Pancreas (tissue), 10 donors: ENCODE measurements at regions not wholly inside any gene's neighbourhood (a gene's known extent, or its start where the extent isn't known, plus 50 kb on each side); places are given as distances from the start of the nearest gene placed in this dataset.

Experiments
- ATAC-seq, 4 donors: fragments of 200-7000 bp; cut with Tn5 transposase; one replicate each; pipeline versions ENCODE4 v1.8.0 to v1.9.1; 2020; ENCODE audit warnings: mild to moderate bottlenecking in 4 of 4, moderate library complexity in 4 of 4
- DNase-seq, 6 donors: peaks; one replicate each; pipeline ENCODE4 v3.0.0-alpha.2; 2020
- FAIRE-seq: peaks from 2 replicates; lab custom pipeline; 2012; peaks lifted over from hg19 to GRCh38; lab: Jason Lieb, UNC
- H3K27ac ChIP-seq, 4 donors: fragments of 200-600 bp; sonication (generic); 1 replicate in 3 of 4; 2 replicates in 1 of 4; pipeline versions ENCODE4 v1.5.0 to v1.8.0; 2020
- H3K27me3 ChIP-seq, 4 donors: fragments of 200-600 bp; one replicate each; pipeline ENCODE4 v1.8.0; 2021
- H3K36me3 ChIP-seq, 3 donors: fragments of 200-600 bp; sonication (generic) in 1 of 3; one replicate each; pipeline versions ENCODE4 v1.5.0 to v1.8.0; 2020 to 2021
- H3K4me1 ChIP-seq, 3 donors: fragments of 200-600 bp; one replicate each; pipeline ENCODE4 v1.8.0; 2021
- H3K4me3 ChIP-seq, 4 donors: fragments of 200-600 bp; sonication (generic) in 2 of 4; one replicate each; pipeline versions ENCODE4 v1.5.0 to v1.8.0; 2020 to 2021
- H3K9me3 ChIP-seq, 4 donors: fragments of 200-600 bp; one replicate each; pipeline ENCODE4 v1.8.0; 2021
- CTCF ChIP-seq, 4 donors: fragments of 200-600 bp; sonication (generic) in 3 of 4; IDR thresholded peaks; one replicate each; pipeline versions ENCODE4 v1.5.0 to v1.8.0; 2021; ENCODE audit warnings: antibody characterized with exemption in 4 of 4
- WGBS, 2 donors: extraction: QIAGEN DNeasy Blood & Tissue Kit; methylation state at CpG; one replicate each; pipeline ENCODE4 v1.1.7; 2013; 5-methylcytosine and 5-hydroxymethylcytosine counted together
- intact Hi-C, 3 donors: fragments of 100-400 bp; cut with DNase I; formaldehyde crosslinking; loops; one replicate each; pipeline versions ENCODE4 v1.11.1 to v1.14.2; 2022
- donor health status: healthy with polysubstance abuse.
- donor health status: DM: no; HTN: no; CAD: no; lungs with moderate emphysema.
- donor health status: DM: no; HTN: no; CAD: no.
- donor health status: control.
- donor health status: control.
- donor health status: Bipolar disorder and iron deficiency.
- donor health status: DM: yes; HTN: yes; CAD: no.
- donor health status: DM: no; HTN: no; CAD: no.
- donor health status: DM: no; HTN: no; CAD: no.
- donor health status: DM: yes; HTN: yes; CAD: no.

DNA sequence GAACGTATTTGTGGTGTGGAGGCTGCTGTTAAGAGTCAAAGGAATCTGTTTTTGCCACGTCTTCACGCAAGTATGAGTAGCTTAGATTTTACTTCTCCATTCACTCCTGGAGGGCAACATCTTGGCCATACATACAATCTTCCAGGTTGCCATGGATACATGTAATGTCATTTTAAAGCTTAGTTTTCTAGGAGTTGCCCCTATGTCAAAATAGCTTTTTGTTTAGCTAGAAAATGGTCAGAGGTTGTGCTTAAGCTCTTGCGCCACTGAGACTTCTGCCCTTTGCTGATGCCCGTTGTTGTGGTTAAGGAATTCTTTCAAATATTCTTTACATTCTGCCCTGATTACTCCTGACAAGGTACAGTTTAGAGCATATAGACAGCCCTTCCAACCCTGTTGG is 245.4 kb upstream of the TFPI start:
- H3K9me3 ChIP-seq: peaks cover 0 to 3% (median 0%) of the 10 kb centered on the region in 4 donors
- H3K36me3 ChIP-seq: no peaks in the 10 kb centered on the region
- H3K27me3 ChIP-seq: no peaks in the 10 kb centered on the region
- TF ChIP-seq CTCF (IDR thresholded peaks at IDR 0.05): no peak
- no peak for DNase-seq
- H3K4me3 ChIP-seq: no peak overlapping the region
- intact Hi-C loops: no loop called here
- no peaks in the 10 kb centered on the region for H3K4me1 ChIP-seq
- no peak for ATAC-seq
- no peak overlapping the region for H3K27ac ChIP-seq
- WGBS, 2 donors: 80 to 90% methylated on average over 5 of the region's 5 CpGs
- no peak for FAIRE-seq

DNA sequence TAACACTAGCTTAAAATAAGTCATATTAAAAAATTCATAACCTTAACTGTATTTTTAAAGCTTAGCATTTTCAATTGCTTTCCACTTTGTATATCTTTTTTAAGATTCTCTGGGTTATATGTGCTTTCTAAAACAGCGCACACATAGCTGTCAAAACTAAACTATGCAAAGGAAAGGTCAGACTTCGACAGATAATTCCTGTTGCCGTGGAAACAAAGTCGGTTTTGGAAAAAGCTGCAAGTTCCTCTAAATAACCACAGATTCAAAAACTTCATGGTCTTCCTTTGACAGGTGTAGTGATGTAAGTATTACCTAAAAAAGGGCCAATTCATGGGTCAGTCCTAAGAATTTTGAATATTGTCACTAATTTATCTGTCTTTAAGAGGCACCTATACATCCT is 249.6 kb upstream of the TFPI start:
- intact Hi-C loops: no loop called here
- 77% methylated on average over 4 of the region's 4 CpGs for WGBS, 2 donors
- TF ChIP-seq CTCF (IDR thresholded peaks at IDR 0.05): no peak
- H3K9me3 ChIP-seq: no peaks in the 10 kb centered on the region
- FAIRE-seq (no peak), ATAC-seq (no peak), DNase-seq (no peak)
- H3K4me3 ChIP-seq: no peak overlapping the region
- no peaks in the 10 kb centered on the region for H3K4me1 ChIP-seq
- H3K27me3 ChIP-seq: no peaks in the 10 kb centered on the region
- no peak overlapping the region for H3K27ac ChIP-seq
- H3K36me3 ChIP-seq: no peaks in the 10 kb centered on the region

GRCh38 chr2:187815113-187815512 is 260.9 kb upstream of the TFPI start:
- Histone ChIP-seq H3K4me1 (peaks cover 0 to 7% (median 6%) of the 10 kb centered on the region in 3 donors), H3K27me3 (no peaks in the 10 kb centered on the region), H3K4me3 (no peak overlapping the region), H3K9me3 (no peaks in the 10 kb centered on the region), H3K36me3 (no peaks in the 10 kb centered on the region), H3K27ac (no peak overlapping the region)
- 20 to 23% methylated on average over 3 of the region's 3 CpGs for WGBS, 2 donors
- DNase-seq: no peak
- no peak for TF ChIP-seq CTCF (IDR thresholded peaks at IDR 0.05)
- intact Hi-C loops: no loop called here
- FAIRE-seq: no peak
- ATAC-seq: peak; percentile 28 to 80 (median 62)

DNA sequence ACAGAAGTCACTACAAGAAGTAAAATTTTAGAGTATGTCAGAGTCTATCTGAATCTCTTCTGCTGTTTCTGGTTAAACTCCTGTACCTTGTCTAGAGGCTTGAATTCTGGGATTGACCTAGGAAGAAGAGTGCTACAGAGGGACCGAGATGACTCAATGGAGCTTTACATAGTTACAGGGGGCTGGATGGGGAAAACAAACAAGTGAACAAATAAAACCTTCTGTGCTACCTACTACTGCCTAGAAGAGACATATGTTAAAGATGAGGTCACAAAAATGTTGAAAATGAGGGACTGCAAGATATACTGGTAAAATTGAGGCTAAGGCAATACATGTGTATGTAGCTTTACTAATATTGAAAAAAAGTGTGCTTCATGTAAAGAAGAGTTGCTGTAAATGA is 265.4 kb upstream of the TFPI start:
- no peak overlapping the region for H3K4me3 ChIP-seq
- no peaks in the 10 kb centered on the region for H3K27me3 ChIP-seq
- TF ChIP-seq CTCF (IDR thresholded peaks at IDR 0.05): no peak
- FAIRE-seq: no peak
- H3K27ac ChIP-seq: no peak overlapping the region
- H3K4me1 ChIP-seq: peaks cover 0 to 6% (median 4%) of the 10 kb centered on the region in 3 donors
- no peak for ATAC-seq
- no peak for DNase-seq
- WGBS, 2 donors: 64 to 90% methylated on average over 1 of the region's 1 CpG
- H3K36me3 ChIP-seq: no peaks in the 10 kb centered on the region
- H3K9me3 ChIP-seq: no peaks in the 10 kb centered on the region
- intact Hi-C loops: no loop called here

DNA sequence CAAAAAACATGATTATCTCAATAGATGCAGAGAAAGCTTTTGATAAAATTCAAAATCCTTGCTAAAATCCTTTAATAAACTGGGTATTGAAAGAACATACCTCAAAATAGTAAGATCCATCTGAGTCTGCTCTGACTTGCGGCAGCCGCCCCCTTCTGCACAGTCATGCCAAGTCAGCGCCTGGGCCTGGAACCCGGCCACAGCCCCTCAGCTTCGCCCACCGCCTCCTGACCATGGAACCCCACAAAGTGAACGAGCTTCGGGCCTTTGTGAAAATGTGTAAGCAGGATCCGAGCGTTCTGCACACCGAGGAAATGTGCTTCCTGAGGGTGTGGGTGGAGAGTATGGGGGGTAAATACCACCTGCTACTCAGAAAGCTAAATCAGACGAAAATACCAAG is 270.9 kb upstream of the TFPI start:
- intact Hi-C loops: no loop called here
- DNase-seq (no peak), FAIRE-seq (no peak), ATAC-seq (no peak)
- 95 to 97% methylated on average over 12 of the region's 12 CpGs for WGBS, 2 donors
- no peaks in the 10 kb centered on the region for H3K36me3 ChIP-seq
- no peaks in the 10 kb centered on the region for H3K27me3 ChIP-seq
- no peaks in the 10 kb centered on the region for H3K9me3 ChIP-seq
- TF ChIP-seq CTCF (IDR thresholded peaks at IDR 0.05): no peak
- H3K27ac ChIP-seq: no peak overlapping the region
- no peaks in the 10 kb centered on the region for H3K4me1 ChIP-seq
- no peak overlapping the region for H3K4me3 ChIP-seq
